Activated CD8-positive, alpha-beta memory T cell treated with anti-CD3 and anti-CD28 coated beads, Interleukin-2, amount 50 U/mL, for 48 hours (primary cell): ENCODE measurements at regions not wholly inside any gene's neighbourhood (a gene's known extent, or its start where the extent isn't known, plus 50 kb on each side); places are given as distances from the start of the nearest gene placed in this dataset.

Source experiments
- DNase-seq: peaks from one replicate; pipeline ENCODE4 v3.0.0-alpha.2; 2020

DNA sequence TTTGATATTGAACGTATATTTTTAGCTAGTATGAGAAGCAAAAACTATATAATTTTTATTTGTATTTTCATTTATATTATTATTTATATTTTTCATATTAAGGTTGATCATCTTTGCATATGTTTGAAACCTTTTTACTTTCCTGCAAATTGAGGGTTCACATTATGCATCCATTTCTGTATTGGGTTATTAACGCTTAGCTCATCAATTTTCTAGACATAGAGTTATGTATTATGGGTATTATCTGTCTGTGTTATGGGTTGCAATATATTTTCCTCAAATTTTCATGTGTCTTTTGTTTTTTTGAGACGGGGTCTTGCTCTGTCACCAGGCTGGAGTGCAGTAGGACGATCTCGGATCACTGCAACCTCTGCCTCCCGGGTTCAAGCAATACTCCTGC is 2377.0 kb upstream of the WWC1 start:
- no peak for DNase-seq

- no peak for DNase-seq
Measured at GRCh38 chr5:165919196-165919595, 2372.2 kb upstream of the WWC1 start.

DNA sequence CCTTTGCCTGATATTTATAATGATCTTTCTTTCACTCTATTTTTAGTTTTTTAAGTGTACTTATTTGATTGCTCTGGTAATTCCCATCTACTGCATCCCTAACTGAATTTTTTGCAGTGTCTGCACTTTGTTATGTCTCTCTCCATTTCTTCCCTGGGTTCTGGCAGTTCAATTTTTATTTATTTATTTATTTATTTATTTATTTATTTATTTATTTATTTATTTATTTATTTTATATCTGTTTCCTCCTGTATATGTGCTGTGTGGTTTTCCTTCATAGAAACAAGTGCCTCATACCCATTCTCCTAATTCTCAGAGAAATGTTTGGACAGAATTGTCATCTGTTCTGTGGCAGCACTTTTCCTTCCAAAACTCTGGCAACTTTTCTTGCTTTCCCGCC is 2370.8 kb upstream of the WWC1 start:
- DNase-seq, result no peak

GRCh38 chr5:165928971-165929370 is 2362.5 kb upstream of the WWC1 start:
- no peak for DNase-seq

DNA sequence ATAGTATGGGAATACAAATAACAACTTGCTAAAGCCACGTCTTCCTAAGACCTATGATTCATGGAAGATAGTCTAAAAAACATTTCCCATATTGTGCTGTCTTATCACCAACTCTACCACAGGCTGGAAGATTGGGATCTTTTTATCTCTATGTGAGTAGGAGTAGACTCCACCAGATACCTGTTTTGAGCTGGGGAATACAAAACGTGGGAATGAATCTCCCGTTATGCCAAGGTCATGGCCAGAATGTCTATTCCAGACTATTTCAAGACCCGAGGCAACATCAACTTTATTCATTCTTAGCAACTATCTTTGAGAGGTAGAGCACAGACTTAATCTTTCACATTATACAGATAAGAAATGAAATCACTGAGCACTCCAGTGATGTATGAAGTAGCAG is 2350.9 kb upstream of the WWC1 start:
- DNase-seq, result no peak

- no peak for DNase-seq
Measured at GRCh38 chr5:165956854-165957253, 2334.6 kb upstream of the WWC1 start.

DNA sequence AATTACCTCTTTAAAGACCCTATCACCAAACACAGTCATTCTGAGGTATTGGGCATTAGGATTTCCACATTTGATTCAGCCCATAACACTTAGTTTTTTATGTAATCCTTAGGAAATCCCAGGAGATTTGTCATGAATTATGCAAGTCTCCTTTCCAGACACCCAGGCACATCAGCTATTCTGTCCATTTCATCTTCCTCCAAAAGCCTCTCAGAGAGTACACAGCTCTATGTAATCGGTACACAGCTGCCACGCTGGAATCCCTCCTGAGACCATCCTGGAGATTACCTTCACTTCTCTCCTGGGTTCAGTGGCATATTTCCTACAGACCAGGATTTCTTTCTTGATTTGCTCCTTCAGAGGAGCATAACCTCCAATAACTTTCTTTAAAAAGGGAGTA is 2309.8 kb upstream of the WWC1 start:
- no peak for DNase-seq

- DNase-seq, result no peak
Measured at GRCh38 chr5:165996201-165996875, 2295.1 kb upstream of the WWC1 start.

GRCh38 chr5:165999693-166000320 is 2291.6 kb upstream of the WWC1 start:
- no peak for DNase-seq

DNA sequence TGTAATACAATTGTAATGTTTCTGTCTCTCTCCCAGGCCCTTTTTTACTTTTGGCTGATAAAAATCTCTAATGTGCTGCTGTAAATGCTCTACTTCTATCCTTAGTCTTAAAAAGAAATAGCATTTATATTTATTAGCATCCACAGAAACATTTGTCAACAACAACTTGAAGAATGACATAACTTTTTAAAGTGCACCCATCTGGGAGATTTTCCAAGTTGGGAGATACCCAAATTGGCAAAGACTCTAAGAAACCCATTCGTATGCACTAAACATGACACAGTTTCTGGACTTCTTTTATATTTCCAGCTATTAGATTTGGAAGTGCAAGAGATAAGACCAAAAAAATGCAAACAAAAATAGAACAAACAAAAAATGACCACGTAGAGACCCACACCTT is 2287.4 kb upstream of the WWC1 start:
- no peak for DNase-seq

- no peak for DNase-seq
Measured at GRCh38 chr5:166013415-166013814, 2278.0 kb upstream of the WWC1 start.

DNA sequence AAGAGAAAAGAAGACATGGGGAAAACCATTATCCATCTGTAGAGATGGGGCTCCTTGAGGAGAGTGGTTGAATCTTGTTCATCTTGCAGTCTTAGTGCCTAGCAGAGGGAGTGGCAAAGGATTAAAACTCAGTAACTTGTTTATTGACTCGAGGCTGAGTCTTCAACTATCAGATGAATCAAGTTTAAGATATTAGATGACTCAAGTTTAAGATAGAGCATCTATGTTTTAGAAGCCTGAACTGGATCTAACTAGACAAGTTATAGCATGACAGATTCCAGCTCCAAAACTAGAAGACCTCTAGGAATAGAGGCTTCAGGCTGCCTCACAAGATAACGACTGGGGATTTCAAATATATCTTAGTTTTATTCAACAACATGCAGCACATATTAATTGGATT is 2277.2 kb upstream of the WWC1 start:
- DNase-seq, result no peak

DNA sequence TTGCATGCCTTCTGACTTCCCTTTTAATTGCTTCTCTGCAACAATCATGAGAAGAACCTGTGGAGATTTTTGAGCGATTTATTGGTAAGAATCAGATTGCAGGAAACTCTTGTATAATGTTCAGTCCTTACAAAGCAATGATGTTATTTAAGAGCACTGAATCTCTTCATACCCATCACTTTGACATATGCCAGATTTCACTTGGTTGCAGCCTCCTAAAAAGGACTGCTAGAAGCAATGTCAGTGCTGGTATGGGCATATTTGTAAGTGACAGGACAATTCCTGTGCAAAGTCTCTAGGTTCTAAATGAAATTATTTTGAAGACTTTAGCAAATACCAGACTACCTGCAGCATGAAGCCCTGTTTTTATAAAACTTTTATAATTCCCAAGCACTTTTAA is 2272.7 kb upstream of the WWC1 start:
- no peak for DNase-seq

GRCh38 chr5:166022065-166022464 is 2269.4 kb upstream of the WWC1 start:
- no peak for DNase-seq

GRCh38 chr5:166024970-166025369 is 2266.5 kb upstream of the WWC1 start:
- DNase-seq, result no peak

GRCh38 chr5:166027582-166027981 is 2263.9 kb upstream of the WWC1 start:
- no peak for DNase-seq

DNA sequence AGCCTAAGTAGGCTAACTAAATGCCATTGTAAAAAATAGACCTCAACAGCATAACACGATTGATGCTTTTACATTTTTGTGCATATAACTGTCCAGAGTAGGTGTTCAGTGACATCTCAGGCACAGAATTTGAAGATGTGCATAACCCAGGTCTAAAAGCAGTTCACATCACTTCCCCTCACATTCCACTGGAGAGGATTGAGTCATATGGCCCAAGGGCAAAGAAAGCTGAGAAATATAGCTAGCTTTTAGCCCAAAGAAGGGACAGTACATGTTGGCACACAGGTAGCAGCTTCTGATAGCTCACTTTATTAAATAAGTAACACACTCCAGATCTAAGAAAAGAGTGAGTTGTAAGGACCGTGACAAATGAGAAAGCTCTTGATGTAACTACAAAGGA is 2259.5 kb upstream of the WWC1 start:
- no peak for DNase-seq

DNA sequence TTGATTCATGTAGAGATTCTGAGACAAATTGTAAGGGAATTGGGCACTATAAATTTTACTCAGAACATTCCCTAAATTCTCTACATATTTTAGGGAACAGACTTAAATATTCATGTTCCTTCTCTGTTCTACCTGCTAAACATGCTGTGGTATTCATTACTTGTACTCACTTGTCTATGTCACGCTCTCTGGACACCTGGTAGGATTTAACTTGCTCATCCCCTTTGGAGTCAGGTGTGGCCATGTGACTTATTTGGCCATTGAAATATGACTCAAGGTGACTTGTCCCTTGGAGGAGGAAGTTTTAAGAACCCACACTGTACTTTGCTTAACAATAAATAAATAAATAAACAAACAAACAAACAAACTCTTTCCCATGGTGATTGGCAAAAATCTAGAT is 2258.8 kb upstream of the WWC1 start:
- DNase-seq, result no peak

DNA sequence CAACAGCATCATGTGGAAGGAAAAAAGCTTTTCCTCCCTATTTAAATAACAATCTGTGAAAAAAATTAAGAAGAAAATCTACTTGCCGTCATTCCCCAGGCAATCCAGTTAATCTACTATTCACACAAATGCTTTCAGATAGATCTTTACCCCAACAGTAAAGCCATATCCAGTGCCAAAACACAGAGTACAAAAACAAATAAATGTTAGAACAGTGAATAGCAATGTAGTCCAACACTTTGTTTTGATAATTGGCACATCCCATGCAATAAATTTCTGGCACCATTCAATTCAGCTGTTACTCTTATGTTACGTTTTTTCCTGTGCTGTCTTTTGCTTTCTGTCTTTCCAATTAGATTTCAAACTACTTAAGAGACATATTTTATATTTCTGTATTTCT is 2245.5 kb upstream of the WWC1 start:
- DNase-seq, result no peak

DNA sequence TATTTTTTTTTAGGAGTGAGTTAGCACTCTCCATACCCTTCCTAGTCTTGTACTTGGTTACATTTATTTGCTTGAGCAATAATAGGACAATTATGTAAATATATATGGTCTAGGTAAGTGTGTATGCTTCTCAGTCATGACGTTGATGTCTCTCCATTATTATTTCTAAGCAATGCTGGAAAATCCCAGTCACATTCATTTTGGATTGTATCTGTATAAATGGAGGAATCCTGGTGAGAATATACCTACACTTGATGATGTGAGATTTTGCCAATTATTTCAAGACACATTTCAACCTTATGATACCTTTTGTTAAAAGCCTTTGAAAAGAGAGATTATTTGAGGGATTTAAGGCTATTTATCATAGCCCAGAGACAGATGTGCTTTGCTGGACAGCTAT is 2244.5 kb upstream of the WWC1 start:
- DNase-seq, result no peak

- DNase-seq, result no peak
Measured at GRCh38 chr5:166050531-166050930, 2240.9 kb upstream of the WWC1 start.

- no peak for DNase-seq
Measured at GRCh38 chr5:166058660-166059059, 2232.8 kb upstream of the WWC1 start.

- no peak for DNase-seq
Measured at GRCh38 chr5:166062094-166062493, 2229.4 kb upstream of the WWC1 start.

DNA sequence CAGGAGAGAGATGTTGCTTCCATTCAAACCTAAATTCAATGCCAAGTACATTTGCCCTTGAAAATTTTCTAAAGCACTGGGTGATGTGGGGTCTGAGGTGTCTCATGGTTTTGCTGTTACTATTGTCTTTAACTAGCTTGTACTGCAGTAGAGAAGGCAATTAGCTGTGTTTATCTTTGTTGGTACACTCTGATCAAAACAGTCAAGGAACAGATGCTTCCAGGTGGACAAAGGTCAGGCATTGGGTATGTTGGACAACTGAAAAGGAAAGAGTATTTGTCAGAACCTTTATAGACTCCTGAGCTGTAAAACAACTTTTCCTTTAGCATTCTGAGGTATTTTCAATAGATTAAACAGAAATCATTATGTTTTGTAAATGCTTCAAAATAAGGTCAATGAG is 2228.7 kb upstream of the WWC1 start:
- no peak for DNase-seq

- no peak for DNase-seq
Measured at GRCh38 chr5:166063261-166063660, 2228.2 kb upstream of the WWC1 start.
